Osteoblast (primary cell): ENCODE measurements at regions not wholly inside any gene's neighbourhood (a gene's known extent, or its start where the extent isn't known, plus 50 kb on each side); places are given as distances from the start of the nearest gene placed in this dataset.

Source experiments
- DNase-seq: peaks from one replicate; pipeline ENCODE4 v3.0.0; 2011; ENCODE audit warnings: low spot score, mixed read lengths; ENCODE audit not compliant: insufficient read length; ENCODE audit errors: missing footprints
- H2AFZ ChIP-seq: 2 replicates; pipeline ENCODE4 v1.6.0; 2011; ENCODE audit warnings: mild to moderate bottlenecking, low read length
- H3K27ac ChIP-seq: 2 replicates; pipeline ENCODE4 v1.5.1; 2011; ENCODE audit warnings: mild to moderate bottlenecking, low read depth, low read length, moderate library complexity
- H3K27me3 ChIP-seq: 2 replicates; pipeline ENCODE4 v1.6.0; 2012; ENCODE audit warnings: mild to moderate bottlenecking, control low read depth, inconsistent platforms, low read length, moderate library complexity; ENCODE audit not compliant: insufficient read depth
- H3K36me3 ChIP-seq: 2 replicates; pipeline ENCODE4 v1.5.1; 2011; ENCODE audit warnings: mild to moderate bottlenecking, low read length, control low read depth, moderate library complexity; ENCODE audit not compliant: insufficient read depth
- H3K4me1 ChIP-seq: 2 replicates; pipeline ENCODE4 v1.5.1; 2011; ENCODE audit warnings: mild to moderate bottlenecking, low read length, control low read depth, moderate library complexity; ENCODE audit not compliant: insufficient read depth
- H3K4me2 ChIP-seq: 2 replicates; pipeline ENCODE4 v1.6.0; 2011; ENCODE audit warnings: mild to moderate bottlenecking, low read length; ENCODE audit not compliant: insufficient read depth
- H3K4me3 ChIP-seq: fragments of 200-600 bp; sonication (generic); 3 replicates; pipeline ENCODE4 v1.5.1; 2012; ENCODE audit warnings: mild to moderate bottlenecking, low read length, inconsistent platforms; ENCODE audit not compliant: insufficient read depth
- H3K79me2 ChIP-seq: 2 replicates; pipeline ENCODE4 v1.6.0; 2012; ENCODE audit warnings: mild to moderate bottlenecking, low read length, control low read depth, inconsistent platforms; ENCODE audit not compliant: insufficient read depth
- H3K9me3 ChIP-seq: 2 replicates; pipeline ENCODE4 v1.5.1; 2011; ENCODE audit warnings: low read depth, low read length, control low read depth
- H4K20me1 ChIP-seq: 2 replicates; pipeline ENCODE4 v1.6.0; 2012; ENCODE audit warnings: mild to moderate bottlenecking, low read length, control low read depth; ENCODE audit not compliant: insufficient read depth
- CTCF ChIP-seq: IDR thresholded peaks from 2 replicates; pipeline ENCODE4 v1.5.1; 2011; ENCODE audit warnings: mild to moderate bottlenecking, low read depth, low read length, moderate library complexity; ENCODE audit errors: extremely low read depth

DNA sequence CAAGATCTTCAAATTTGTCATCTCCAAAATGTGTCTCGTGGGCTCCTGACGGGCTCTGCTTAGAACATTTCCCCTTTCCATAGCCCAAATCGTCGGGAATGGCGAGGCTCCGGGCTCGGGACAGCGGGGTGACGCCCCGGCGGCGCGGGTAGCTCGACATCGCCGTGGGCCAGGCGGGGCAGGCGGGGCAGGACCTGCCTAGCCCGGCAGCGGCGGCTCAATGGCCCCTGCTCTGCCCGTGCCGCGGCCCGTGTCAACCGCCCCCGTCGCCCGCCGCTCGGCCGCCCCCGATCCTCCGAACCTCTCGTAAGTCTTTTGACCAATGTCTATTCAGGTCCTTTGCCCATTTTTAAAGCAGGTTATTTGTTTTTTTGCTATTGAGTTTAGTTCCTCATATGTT lies 111.2 kb downstream of the PMAIP1 start:
- Histone ChIP-seq H3K9me3 (no peaks in the 10 kb centered on the region), H2AFZ (no peak overlapping the region)
- TF ChIP-seq CTCF = no peak

DNA sequence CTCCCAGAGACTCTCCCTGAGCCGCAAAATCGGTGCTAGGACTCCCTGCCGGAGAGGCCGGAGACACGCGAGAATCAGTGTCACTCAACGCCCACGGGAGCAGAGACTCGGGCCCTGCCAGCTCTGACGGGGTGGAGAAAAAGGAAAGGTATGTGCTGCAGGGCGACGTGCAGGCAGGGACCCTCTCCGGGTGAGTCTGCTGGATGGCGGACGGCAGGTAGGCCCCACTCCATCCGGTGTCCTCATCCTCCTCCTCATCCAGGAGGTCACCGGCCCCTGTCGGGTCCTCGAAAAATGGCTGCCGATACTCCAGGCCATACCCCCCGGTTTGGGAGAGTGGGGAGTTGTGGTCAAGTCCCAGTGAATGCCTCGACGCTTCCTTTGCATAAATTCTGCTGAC lies 110.7 kb downstream of the PMAIP1 start:
- Histone ChIP-seq H3K4me3 (no peak overlapping the region), H4K20me1 (no peaks in the 10 kb centered on the region), H3K27ac (no peak overlapping the region), H3K9me3 (no peaks in the 10 kb centered on the region), H2AFZ (no peak overlapping the region), H3K4me1 (no peaks in the 10 kb centered on the region), H3K27me3 (peaks cover 3% of the 10 kb centered on the region), H3K36me3 (no peaks in the 10 kb centered on the region), H3K79me2 (no peaks in the 10 kb centered on the region), H3K4me2 (no peak overlapping the region)
- DNase-seq = no peak
- TF ChIP-seq CTCF = no peak

More for the DNA sequence above, 111.2 kb downstream of the PMAIP1 start:
- no peaks in the 10 kb centered on the region for H4K20me1 ChIP-seq
- no peak for DNase-seq
- peaks cover 3% of the 10 kb centered on the region for H3K27me3 ChIP-seq
- H3K4me2 ChIP-seq = no peak overlapping the region
- no peaks in the 10 kb centered on the region for H3K4me1 ChIP-seq
- H3K79me2 ChIP-seq = no peaks in the 10 kb centered on the region
- no peak overlapping the region for H3K27ac ChIP-seq
- no peaks in the 10 kb centered on the region for H3K36me3 ChIP-seq
- H3K4me3 ChIP-seq = no peak overlapping the region

GRCh38 chr18:60007661-60008060 lies 107.9 kb downstream of the PMAIP1 start:
- H3K79me2 ChIP-seq = no peaks in the 10 kb centered on the region
- H2AFZ ChIP-seq = no peak overlapping the region
- H3K4me3 ChIP-seq = no peak overlapping the region
- H3K4me2 ChIP-seq = no peak overlapping the region
- no peaks in the 10 kb centered on the region for H3K9me3 ChIP-seq
- H3K27me3 ChIP-seq = peaks cover 3% of the 10 kb centered on the region
- H3K36me3 ChIP-seq = no peaks in the 10 kb centered on the region
- no peaks in the 10 kb centered on the region for H4K20me1 ChIP-seq
- peak; percentile 52 for DNase-seq
- H3K4me1 ChIP-seq = no peaks in the 10 kb centered on the region
- H3K27ac ChIP-seq = no peak overlapping the region
- TF ChIP-seq CTCF = no peak

GRCh38 chr18:60003610-60004185 lies 103.9 kb downstream of the PMAIP1 start:
- Histone ChIP-seq H2AFZ (no peak overlapping the region), H3K79me2 (no peaks in the 10 kb centered on the region), H3K9me3 (peaks cover 2% of the 10 kb centered on the region), H4K20me1 (no peaks in the 10 kb centered on the region), H3K4me2 (no peak overlapping the region), H3K4me1 (no peaks in the 10 kb centered on the region), H3K27ac (no peak overlapping the region), H3K36me3 (no peaks in the 10 kb centered on the region), H3K4me3 (no peak overlapping the region), H3K27me3 (peaks cover 3% of the 10 kb centered on the region)
- no peak for TF ChIP-seq CTCF
- no peak for DNase-seq
